ENCODE measurements at regions not wholly inside any gene's neighbourhood (a gene's known extent, or its start where the extent isn't known, plus 50 kb on each side); places are given as distances from the start of the nearest gene placed in this dataset.

GRCh38 chr5:3818624-3819023 is 223.0 kb downstream of the IRX1 start:
- no peak for TF ChIP-seq GATA2 (IDR thresholded peaks at IDR 0.05; ENCODE audit: low read depth, low read length)
- no peak for TF ChIP-seq GATA3 (IDR thresholded peaks at IDR 0.05; ENCODE audit: low read depth, low read length)

GRCh38 chr5:3825531-3826451 is 230.2 kb downstream of the IRX1 start:
- no peak for TF ChIP-seq GATA3 (IDR thresholded peaks at IDR 0.05; ENCODE audit: low read depth, low read length)
- no peak for TF ChIP-seq GATA2 (IDR thresholded peaks at IDR 0.05; ENCODE audit: low read depth, low read length)

GRCh38 chr5:3827624-3828023 is 232.0 kb downstream of the IRX1 start:
- TF ChIP-seq GATA2 (IDR thresholded peaks at IDR 0.05; ENCODE audit: low read depth, low read length) (no peak), GATA3 (IDR thresholded peaks at IDR 0.05; ENCODE audit: low read depth, low read length) (no peak)

- no peak for TF ChIP-seq GATA2 (IDR thresholded peaks at IDR 0.05; ENCODE audit: low read depth, low read length)
- TF ChIP-seq GATA3 (IDR thresholded peaks at IDR 0.05; ENCODE audit: low read depth, low read length), result no peak
These were observed 233.1 kb downstream of the IRX1 start for GRCh38 chr5:3828761-3829160.

GRCh38 chr5:3833566-3833965 is 237.9 kb downstream of the IRX1 start:
- TF ChIP-seq GATA2 (IDR thresholded peaks at IDR 0.05; ENCODE audit: low read depth, low read length), result no peak
- no peak for TF ChIP-seq GATA3 (IDR thresholded peaks at IDR 0.05; ENCODE audit: low read depth, low read length)

- no peak for TF ChIP-seq GATA2 (IDR thresholded peaks at IDR 0.05; ENCODE audit: low read depth, low read length)
- TF ChIP-seq GATA3 (IDR thresholded peaks at IDR 0.05; ENCODE audit: low read depth, low read length), result no peak
These were observed 240.2 kb downstream of the IRX1 start for GRCh38 chr5:3835811-3836210.

GRCh38 chr5:3836528-3836927 is 240.9 kb downstream of the IRX1 start:
- TF ChIP-seq GATA3 (IDR thresholded peaks at IDR 0.05; ENCODE audit: low read depth, low read length), result no peak
- no peak for TF ChIP-seq GATA2 (IDR thresholded peaks at IDR 0.05; ENCODE audit: low read depth, low read length)

GRCh38 chr5:3837506-3837905 is 241.9 kb downstream of the IRX1 start:
- no peak for TF ChIP-seq GATA2 (IDR thresholded peaks at IDR 0.05; ENCODE audit: low read depth, low read length)
- no peak for TF ChIP-seq GATA3 (IDR thresholded peaks at IDR 0.05; ENCODE audit: low read depth, low read length)

- TF ChIP-seq GATA2 (IDR thresholded peaks at IDR 0.05; ENCODE audit: low read depth, low read length) (no peak), GATA3 (IDR thresholded peaks at IDR 0.05; ENCODE audit: low read depth, low read length) (no peak)
These were observed 243.5 kb downstream of the IRX1 start for GRCh38 chr5:3839151-3839550.

- no peak for TF ChIP-seq GATA3 (IDR thresholded peaks at IDR 0.05; ENCODE audit: low read depth, low read length)
- TF ChIP-seq GATA2 (IDR thresholded peaks at IDR 0.05; ENCODE audit: low read depth, low read length), result no peak
These were observed 247.0 kb downstream of the IRX1 start for GRCh38 chr5:3842591-3842990.

- TF ChIP-seq GATA2 (IDR thresholded peaks at IDR 0.05; ENCODE audit: low read depth, low read length) (no peak), GATA3 (IDR thresholded peaks at IDR 0.05; ENCODE audit: low read depth, low read length) (no peak)
These were observed 248.1 kb downstream of the IRX1 start for GRCh38 chr5:3843706-3844105.

- TF ChIP-seq GATA2 (IDR thresholded peaks at IDR 0.05; ENCODE audit: low read depth, low read length), result no peak
These were observed 248.6 kb downstream of the IRX1 start for GRCh38 chr5:3844266-3844665.

GRCh38 chr5:3845230-3845629 is 249.6 kb downstream of the IRX1 start:
- TF ChIP-seq GATA2 (IDR thresholded peaks at IDR 0.05; ENCODE audit: low read depth, low read length), result no peak
- no peak for TF ChIP-seq GATA3 (IDR thresholded peaks at IDR 0.05; ENCODE audit: low read depth, low read length)

- no peak for TF ChIP-seq GATA3 (IDR thresholded peaks at IDR 0.05; ENCODE audit: low read depth, low read length)
- no peak for TF ChIP-seq GATA2 (IDR thresholded peaks at IDR 0.05; ENCODE audit: low read depth, low read length)
These were observed 256.7 kb downstream of the IRX1 start for GRCh38 chr5:3852161-3852916.

GRCh38 chr5:3853362-3853761 is 257.7 kb downstream of the IRX1 start:
- no peak for TF ChIP-seq GATA3 (IDR thresholded peaks at IDR 0.05; ENCODE audit: low read depth, low read length)
- TF ChIP-seq GATA2 (IDR thresholded peaks at IDR 0.05; ENCODE audit: low read depth, low read length), result no peak
